Effector CD8-positive, alpha-beta T cell (primary cell): ENCODE measurements at regions not wholly inside any gene's neighbourhood (a gene's known extent, or its start where the extent isn't known, plus 50 kb on each side); places are given as distances from the start of the nearest gene placed in this dataset.

Experiments used
- DNase-seq: peaks from one replicate; lab custom pipeline; 2025; lab: John Stamatoyannopoulos, UW

DNA sequence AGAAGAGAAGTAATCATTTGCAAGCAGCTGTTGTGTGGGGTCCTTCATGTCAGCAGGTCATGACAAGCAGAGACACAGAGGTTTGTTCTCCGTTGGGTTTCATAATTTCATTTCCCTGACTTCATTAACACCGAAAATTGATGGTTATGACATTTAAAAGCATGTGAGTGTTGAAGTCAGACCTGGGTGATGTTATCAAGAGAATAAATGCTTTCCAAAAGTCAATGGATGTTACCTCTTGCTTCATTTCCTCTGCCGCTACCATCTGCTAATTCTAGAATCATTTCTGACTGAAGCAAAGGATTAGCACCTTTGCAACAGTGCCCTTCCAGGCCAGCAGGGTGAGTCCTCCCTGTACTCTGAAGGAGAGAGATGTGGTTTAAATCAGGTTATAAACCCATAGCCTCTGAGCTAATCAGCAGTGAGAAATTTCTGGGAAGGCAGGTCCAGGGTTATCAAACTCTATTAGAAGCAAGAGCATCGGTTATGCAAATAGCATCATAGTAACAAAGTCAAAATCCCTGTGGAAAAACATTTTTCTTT is 446.2 kb downstream of the PIK3C3 start:
- no peak for DNase-seq

DNA sequence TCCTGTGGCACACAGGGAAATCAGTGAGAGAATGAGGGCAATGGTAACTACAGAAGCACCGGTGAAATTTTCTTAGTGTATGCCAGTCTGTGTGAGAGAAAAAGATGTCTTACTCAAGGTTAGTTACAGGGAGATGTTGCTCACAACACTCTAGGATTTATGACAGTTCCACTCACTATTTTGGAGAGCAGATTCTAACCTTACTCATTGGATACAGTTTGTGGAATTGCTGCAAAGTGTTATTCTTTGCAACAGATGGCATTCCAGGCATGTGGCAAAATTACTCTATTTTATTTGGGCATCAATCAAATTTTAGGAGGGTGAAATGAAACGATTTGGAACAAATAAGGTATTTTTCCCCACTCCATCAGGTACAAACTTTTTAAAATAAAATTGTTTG is 449.1 kb downstream of the PIK3C3 start:
- DNase-seq, result no peak

DNA sequence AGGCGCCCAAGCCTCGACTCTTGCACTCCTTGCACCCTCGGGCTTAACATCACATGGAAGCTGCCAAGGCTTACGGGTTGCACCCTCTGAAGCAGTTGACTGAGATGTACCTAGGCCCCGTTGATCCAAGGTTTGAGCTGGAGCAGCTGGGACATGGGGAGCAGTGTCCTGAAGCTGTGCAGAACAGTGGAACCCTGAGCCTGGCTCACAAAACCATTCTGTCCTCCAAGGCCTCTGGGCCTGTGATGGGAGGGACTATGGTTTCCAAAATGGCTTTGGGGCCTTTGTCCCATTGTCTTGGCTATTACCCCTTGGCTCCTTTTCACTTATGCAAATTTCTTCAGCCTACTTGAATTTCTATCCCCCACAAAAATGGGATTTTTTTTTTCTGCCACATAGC is 454.0 kb downstream of the PIK3C3 start:
- DNase-seq, result no peak

DNA sequence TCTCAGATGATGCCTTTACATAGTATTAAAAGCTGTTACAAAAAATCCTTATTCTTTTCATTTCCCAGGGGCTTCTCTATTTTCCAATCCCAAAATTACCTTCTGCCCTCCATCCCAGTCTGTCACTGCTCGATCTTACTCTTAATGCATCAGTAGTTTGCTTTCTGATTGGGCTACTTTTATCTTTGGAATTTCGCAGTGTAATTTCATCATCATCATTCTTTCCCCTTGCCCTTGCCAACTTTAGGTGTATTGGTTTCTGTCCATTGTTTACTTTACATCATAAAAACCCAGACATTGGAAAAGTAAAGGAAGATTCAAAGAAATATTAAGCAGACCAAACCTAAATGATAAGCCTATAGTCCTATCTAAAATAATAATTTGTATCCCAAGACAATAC is 457.2 kb downstream of the PIK3C3 start:
- no peak for DNase-seq

DNA sequence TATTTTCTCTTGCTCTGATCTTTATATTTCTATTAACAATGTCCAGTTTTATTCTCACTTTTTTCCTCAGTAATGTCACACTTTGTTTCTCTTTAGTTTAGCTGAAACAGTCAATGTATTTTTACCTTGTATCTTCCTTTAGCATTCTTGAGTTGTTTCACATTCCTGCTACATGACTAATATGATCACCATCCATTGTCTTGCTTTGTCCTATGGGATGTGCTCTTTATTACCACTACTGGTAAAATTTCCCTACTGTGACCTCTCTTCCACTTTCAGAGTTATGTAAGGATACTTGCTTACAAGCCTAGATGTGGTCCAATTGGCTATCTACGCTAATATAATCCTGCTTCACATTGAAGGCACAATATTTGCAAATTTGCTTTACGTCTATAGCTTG is 457.9 kb downstream of the PIK3C3 start:
- DNase-seq, result no peak

DNA sequence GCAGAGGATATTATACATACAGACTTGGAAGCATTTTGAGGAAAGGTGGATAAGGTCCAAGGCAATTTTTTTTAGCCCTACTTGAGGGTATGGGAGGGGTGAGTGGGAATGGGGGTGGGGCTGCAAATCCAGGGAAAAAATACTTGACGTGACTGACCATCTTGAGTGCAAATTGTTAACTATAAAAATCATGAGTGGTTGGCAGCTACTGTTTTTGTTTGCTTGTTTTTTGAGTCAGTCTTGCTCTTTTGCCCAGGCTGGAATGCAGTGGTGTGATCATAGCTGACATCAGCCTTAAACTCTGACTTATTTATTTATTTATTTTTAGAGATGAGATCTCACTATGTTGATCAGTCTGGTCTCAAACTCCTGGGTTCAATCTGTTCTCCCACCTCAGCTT is 458.8 kb downstream of the PIK3C3 start:
- DNase-seq, result no peak

DNA sequence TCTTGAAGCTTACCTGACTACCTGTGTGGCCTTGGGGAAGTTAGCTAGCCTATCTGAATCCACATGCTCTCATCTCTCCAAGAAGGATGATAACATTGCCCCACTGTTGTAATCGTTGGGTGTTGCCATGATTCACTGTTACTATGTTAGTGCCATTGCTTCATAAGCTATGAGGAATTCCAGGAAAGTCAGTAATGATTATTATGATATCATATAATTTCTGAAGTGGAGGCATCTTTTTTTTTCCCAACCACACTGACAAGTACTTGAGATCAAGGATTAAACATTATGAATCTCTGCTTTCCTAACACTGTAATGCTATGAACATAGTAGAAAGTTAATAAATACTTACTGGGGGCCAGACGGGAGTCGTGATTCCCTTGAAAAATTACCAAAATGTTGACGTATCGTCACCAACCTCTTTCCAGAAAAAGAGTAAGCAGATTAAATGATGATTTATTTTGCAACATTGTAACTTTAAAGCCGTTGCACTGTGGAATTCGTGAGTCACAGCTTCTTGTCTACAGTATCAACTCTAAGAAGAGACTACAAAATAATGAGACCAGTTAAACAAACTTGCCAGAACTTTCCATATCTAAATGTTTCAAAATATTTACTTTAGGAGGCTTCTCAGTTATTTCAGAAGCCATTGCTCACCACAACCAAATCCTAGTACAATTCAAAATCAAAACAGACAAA is 459.9 kb downstream of the PIK3C3 start:
- DNase-seq, result no peak

DNA sequence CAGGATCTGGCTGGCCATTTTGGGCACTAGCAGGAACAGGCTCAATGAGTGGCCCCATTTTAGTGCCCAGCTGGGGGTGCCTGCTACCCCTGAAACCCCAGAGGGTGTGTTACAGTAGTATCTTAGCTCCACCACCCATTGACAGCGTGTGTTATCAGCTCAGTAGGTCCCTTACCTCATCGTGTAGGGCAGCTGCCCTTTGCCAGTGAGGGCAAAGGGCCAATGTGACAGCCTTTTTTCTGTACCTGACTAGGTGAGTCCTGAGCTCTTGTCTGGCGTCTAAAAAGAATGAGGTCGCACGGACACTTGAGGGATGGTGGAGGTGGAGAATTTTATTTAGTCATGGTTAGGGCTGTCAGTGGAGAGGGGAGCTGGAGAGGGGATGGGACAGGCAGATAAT is 462.2 kb downstream of the PIK3C3 start:
- DNase-seq, result no peak

DNA sequence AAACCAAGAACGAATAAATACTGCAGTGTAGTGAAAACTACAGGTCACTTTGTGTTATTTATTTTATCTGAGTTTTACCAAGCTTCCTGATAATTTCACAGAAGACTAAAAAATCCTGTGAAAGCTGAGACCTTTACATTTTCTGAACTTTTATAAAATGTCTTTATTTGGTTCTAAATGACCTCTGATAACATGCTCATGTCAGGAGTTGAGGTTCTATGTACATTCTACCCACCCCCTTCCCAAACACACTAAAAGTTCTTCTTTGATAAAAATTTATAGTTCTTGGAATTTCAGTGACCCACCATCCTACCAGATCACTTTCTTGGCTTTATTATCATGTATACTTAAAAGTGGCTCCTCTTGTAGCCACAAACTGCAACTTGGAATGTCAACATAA is 463.1 kb downstream of the PIK3C3 start:
- DNase-seq, result no peak

DNA sequence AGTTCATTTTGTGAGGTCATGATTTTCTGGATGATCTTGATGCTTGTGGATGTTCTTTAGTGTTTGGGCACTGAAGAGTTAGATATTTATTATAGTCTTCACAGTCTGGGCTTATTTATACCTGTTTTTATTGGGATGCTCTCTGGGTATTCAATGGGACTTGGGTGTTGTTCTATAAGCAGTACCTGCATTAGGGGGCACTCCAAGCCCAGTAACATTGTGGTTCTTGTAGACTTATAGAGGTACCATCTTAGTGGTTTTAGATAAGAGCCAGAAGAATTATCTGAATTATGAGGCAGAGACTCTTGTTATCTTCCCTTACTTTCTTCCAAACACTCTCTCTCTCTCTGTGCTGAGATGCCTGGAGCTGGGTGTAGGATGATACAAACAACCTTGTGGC is 470.0 kb downstream of the PIK3C3 start:
- no peak for DNase-seq

DNA sequence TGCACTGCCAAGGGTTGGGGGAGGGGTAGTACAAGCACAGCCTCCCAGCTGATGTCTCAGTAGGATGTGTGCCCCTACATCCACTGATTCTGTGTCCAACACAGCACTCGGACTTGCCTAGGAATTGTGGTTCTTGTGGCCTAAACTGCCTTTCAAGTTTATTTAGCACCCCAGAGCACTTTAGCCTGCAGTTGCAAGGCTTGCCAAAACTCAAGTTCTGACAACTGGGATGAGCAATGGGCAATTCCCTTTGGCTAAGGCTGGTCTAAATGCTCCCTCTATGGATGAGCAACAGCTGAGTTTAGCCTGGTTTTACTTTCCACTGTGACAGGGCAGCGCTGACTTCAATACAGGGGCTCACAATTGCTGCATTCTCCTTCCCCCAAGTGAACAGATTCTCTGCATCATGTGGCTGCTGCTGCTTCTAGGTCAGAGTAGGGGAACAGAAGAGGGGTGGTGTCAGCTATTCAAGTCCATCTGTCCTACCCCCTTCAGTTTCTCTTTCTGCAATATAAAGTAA is 471.5 kb downstream of the PIK3C3 start:
- DNase-seq, result no peak

DNA sequence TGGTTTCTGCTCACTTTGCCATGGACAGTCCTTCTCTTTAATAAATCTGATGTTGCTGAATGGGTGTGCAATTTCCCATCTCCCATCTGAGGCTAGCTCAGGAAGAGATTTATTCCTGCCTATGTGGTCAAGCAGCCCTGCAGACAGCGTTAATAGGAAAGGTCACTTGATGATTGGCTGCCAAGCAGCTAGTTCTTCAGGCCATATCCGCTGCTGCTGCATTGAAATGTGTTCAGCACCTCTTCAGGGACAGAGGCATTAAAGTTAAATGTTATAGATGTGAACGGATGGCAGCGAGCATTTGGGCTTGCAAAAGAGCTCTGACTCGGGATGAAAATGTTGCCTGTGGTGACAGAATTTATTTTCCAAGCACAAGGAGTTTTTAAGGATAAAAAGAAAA is 474.2 kb downstream of the PIK3C3 start:
- no peak for DNase-seq

DNA sequence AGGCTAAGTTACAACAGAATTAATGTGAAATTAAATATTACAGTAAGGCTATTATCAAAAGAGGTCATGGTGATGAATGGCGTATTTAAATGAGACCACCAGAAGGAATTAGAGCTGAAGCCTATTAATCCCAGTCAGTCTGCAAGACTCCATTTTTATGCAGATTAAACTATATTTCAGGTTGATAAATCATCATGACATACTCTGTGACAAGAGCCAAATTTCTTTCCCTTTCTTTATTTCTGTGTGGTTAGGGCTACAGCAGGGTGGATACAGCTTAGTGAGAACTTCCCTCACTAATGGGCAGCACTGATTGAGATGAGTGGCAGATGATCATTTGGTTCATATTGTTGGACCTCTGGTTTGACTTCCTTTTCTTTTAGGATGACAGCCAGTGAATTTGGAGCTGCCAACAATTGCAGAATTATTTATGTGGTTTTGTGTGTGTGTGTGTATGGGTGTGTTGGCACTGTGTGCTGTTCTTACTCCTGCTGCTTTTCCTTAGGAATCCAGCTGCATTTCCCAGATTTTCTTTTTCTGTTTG is 481.3 kb downstream of the PIK3C3 start:
- no peak for DNase-seq

DNA sequence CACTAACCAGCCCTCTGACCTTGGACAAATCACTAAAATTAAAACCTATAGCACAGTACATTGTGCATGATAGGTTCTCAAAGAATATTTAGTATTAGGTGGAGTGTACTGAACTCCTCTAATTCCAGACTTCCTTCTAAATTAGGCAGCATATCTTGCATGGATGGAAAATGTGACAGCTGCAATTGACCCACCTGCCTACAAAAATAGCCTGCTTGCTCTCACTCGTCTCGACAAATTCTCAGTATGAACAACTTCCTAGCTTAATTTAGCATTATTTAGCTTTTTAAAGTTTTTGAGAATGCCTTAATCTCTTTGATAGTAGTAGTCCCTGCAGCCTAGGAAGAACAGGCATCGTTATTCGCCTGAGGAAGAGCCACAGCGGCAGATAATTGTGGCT is 482.0 kb downstream of the PIK3C3 start:
- DNase-seq, result no peak

DNA sequence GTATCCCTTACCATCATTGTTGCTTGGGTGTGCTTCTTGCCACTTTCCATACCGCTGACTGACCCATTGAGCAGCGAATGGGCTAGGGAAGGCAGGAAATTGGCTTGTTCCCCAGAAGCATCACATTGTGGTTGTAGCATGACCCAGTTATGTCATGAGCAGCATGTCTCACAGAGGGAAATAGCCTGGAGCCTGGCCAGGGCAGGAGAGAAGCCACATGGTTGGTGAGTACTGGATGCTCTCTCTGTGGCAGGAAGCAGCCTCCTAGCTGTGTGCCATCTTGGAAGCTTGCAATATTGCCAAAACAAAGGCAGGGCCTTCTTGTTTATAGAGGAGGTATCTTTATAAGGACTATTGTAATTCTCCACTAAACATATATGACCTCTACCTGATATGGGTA is 482.6 kb downstream of the PIK3C3 start:
- no peak for DNase-seq

DNA sequence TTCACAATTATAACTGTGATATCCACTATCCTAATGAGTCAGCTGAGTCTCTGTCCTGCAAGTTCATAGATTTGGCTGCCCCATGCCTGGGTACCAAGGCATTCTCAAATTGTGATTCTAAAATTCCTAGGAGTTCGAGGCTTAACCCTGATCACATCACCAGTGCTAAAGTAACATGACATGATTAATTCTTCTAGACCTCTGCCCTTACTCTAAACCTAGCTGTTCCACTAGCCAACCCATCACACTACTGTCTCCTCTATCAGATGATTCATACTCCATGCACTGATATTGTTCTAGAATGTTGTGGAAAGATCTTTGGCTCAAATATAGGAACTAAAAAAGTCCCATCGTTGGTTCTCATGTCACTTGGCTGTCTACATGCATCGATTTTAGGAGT is 487.6 kb downstream of the PIK3C3 start:
- DNase-seq, result no peak

DNA sequence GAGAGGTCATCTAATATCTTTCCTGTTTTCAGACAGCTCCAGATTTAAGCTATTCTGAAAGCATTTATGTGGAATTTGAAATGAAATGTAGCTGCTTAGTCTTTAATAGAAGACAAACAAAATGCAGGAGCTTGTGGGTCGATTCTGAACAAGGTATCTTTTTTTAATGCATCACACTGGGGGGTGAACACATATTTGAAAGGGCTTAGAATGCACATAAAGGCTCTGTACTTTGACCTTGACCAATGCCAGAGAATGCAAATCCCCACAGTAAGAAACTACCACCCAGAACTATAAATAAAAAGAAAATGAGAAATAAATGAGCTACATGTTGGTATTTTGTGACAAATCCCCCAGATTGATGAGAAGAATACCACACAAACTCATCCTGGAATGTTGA is 489.3 kb downstream of the PIK3C3 start:
- no peak for DNase-seq

DNA sequence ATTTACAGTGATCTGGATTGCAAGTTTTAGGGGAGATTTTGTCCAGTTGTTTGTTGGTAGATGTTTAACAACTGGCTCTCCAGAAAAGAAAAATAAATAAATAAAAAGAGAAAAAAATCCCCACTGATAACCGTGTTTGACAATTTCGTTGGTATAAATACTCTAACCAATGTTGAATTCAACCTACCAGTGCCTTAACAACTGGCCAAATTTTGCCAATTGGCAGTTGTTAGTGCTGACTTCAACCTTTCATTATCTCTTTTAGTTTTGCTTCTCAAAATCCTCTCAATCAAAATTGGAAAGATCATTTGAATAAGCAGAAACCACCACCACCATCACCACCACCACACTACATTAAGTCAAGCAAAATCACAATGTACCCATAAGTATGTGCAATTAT is 490.3 kb downstream of the PIK3C3 start:
- no peak for DNase-seq

DNA sequence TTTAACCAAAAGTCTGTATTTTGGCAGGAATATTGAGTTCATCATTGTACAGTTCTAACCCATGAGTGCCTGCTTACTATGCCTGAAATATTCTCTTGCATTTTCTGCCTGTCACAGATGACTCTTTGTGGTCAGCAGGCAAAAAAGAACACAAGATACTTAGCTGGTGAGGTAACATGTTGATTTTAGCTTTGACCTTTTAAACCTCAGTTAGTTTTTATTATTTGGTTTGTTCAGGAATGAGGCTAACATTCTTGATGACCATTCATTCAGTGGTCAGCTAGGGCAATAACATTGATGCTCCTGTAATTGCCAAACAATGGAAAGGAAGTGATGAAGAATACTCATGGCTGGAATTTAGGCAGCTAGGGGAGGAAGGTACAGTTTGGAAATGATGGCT is 491.2 kb downstream of the PIK3C3 start:
- no peak for DNase-seq

DNA sequence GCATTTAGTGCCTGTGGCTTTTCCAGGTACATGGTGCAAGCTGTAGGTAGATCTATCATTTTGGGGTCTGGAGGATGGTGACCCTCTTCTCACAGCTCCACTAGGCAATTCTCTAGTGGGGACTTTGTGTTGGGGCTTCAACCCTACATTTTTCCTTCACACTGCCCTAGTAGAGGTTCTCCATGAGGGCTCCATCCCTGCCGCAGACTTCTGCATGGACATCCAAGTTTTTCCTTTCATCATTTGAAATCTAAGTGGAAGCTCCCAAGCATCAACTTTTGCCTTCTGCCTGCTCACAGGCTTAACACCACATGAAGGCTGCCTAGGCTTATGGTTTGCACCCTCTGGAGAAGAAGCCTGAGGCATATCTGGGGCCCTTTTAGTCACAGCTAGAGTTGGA is 492.7 kb downstream of the PIK3C3 start:
- DNase-seq, result no peak

DNA sequence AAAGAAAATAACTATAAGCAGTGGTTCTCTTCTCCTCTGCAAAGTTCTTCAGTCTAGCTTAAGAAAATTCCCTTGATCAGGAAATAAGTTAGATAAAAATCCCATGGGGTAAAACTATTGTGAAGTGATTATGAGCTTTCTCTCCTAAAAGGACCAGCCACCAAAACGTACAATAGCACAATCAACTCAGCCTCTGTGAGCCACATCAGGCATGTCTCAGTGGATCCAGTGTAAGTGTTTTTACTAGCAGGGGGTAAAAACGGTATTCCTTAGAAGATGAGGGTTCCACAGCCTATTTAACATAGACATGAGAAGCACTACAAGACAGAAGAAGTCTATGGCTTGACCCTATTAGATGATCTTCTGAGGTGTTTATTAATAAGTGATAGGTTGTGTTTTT is 503.2 kb downstream of the PIK3C3 start:
- DNase-seq, result no peak

DNA sequence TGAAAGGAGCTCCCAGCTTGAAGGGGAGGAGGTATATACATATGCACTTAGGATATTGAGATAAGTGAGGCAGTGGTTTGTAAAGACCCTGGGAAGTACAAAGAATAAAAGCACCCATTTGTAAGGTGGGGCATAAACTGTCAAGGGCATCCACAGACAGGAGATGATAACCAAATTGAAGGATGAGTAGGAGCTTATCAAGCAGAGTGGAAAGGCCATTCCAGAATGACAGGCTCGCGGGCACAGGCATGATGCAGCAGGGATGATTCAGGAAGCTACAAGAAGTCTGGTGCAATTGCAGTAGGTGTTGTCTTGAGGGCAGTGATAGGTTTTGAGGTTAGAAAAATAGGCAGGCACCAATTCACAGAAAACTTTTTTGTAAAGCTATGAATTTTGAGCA is 504.8 kb downstream of the PIK3C3 start:
- DNase-seq, result no peak

DNA sequence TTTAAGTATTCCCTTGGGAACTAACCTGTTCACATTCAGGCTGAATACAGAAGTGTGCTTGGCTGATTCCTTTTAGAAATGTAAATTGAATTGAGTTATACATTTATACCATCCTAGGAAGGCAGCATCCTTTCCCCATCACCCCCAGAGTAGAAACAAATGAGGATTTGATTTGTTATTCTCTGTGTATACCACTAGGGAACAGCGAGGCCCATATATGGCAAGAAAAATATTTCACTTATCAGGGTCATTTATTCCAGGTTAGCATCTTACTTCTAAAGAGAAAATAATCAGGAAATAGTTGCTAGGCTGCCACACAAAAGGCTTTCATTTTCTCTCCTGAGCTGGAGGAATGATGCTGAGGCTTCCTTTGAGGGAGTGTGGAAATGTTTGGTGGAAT is 516.9 kb downstream of the PIK3C3 start:
- DNase-seq, result no peak

DNA sequence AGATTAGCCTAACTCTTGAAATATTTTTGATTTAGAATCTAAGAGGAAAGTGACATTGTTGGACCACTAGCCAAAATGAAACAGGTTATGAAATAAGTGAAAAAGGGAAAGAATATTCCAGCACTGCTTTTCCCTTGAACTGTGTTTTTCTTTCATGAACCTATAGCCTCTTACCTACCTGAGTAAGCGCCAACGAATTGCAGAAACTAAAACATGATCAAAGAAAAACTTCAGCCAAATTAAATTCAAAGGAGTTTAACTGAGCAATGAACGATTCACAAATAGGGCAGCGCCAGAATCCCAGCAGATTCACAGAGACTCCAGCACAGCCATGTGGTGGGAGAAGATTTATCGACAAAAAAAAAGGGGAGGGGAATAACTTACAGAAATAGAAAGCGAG is 518.6 kb downstream of the PIK3C3 start:
- DNase-seq, result no peak
